Endodermal cell (in vitro differentiated cells): ENCODE measurements at regions not wholly inside any gene's neighbourhood (a gene's known extent, or its start where the extent isn't known, plus 50 kb on each side); places are given as distances from the start of the nearest gene placed in this dataset.

Experiments used
- DNase-seq: peaks from one replicate; pipeline ENCODE4 v3.0.0-alpha.2; 2017
- H3K27ac ChIP-seq: 2 replicates; pipeline ENCODE4 v1.5.1; 2013; ENCODE audit warnings: mild to moderate bottlenecking, low read depth, low read length, moderate library complexity
- H3K27me3 ChIP-seq: 2 replicates; pipeline ENCODE4 v1.6.1; 2013; ENCODE audit warnings: mild to moderate bottlenecking, low read length, moderate library complexity; ENCODE audit not compliant: insufficient read depth, control insufficient read depth, poor library complexity, severe bottlenecking
- H3K36me3 ChIP-seq: 2 replicates; pipeline ENCODE4 v1.7.0; 2013; ENCODE audit warnings: mild to moderate bottlenecking, low read length, moderate library complexity; ENCODE audit not compliant: control insufficient read depth, insufficient read depth
- H3K4me1 ChIP-seq: one replicate; pipeline ENCODE4 v1.7.0; 2013; ENCODE audit warnings: low read length; ENCODE audit not compliant: control insufficient read depth, insufficient read depth
- H3K4me3 ChIP-seq: 2 replicates; pipeline ENCODE4 v1.5.1; 2013; ENCODE audit warnings: mild to moderate bottlenecking, low read length, moderate library complexity
- H3K9ac ChIP-seq: 2 replicates; pipeline ENCODE4 v1.6.1; 2013; ENCODE audit warnings: mild to moderate bottlenecking, low read length, moderate library complexity; ENCODE audit not compliant: poor library complexity, severe bottlenecking; ENCODE audit errors: extremely low read depth
- H3K9me3 ChIP-seq: 2 replicates; pipeline ENCODE4 v1.6.1; 2013; ENCODE audit warnings: mild to moderate bottlenecking, low read length, moderate library complexity; ENCODE audit not compliant: control insufficient read depth
- H3K27ac Mint-ChIP-seq: 2 replicates; pipeline ENCODE4 v1.8.0; 2020; ENCODE audit warnings: mixed read lengths
- H3K27me3 Mint-ChIP-seq: 2 replicates; pipeline ENCODE4 v1.8.0; 2021; ENCODE audit warnings: mild to moderate bottlenecking, mixed read lengths; ENCODE audit not compliant: insufficient read depth
- H3K36me3 Mint-ChIP-seq: 2 replicates; pipeline ENCODE4 v1.8.0; 2020; ENCODE audit warnings: low read depth, mixed read lengths
- H3K4me1 Mint-ChIP-seq: 2 replicates; pipeline ENCODE4 v1.8.0; 2020; ENCODE audit warnings: mixed read lengths
- H3K4me3 Mint-ChIP-seq: 2 replicates; pipeline ENCODE4 v1.8.0; 2020; ENCODE audit warnings: mild to moderate bottlenecking, moderate library complexity, mixed read lengths
- H3K9me3 Mint-ChIP-seq: 2 replicates; pipeline ENCODE4 v1.8.0; 2020; ENCODE audit warnings: mild to moderate bottlenecking, mixed read lengths
- CTCF ChIP-seq: fragments of 200-600 bp; sonication (generic); conservative IDR thresholded peaks from 2 replicates; pipeline ENCODE4 v1.5.0; 2021; ENCODE audit warnings: antibody characterized with exemption, mild to moderate bottlenecking
- WGBS, 2 experiments: methylation state at CpG; one replicate each; pipeline versions ENCODE4 v1.1.5 to v1.1.7; 2013; ENCODE audit warnings: missing lambda C conversion rate in 2 of 2, mixed read lengths in 1 of 2; ENCODE audit not compliant: insufficient coverage in 1 of 2, insufficient read length in 1 of 2; 5-methylcytosine and 5-hydroxymethylcytosine counted together

- Mint-ChIP-seq H3K36me3 (peaks cover 19% of the 10 kb centered on the region), H3K4me1 (no peaks in the 10 kb centered on the region), H3K9me3 (peaks cover 95% of the 10 kb centered on the region), H3K27me3 (no peaks in the 10 kb centered on the region), H3K27ac (no peak overlapping the region), H3K4me3 (no peak overlapping the region)
- Histone ChIP-seq H3K9ac (no peak overlapping the region), H3K4me3 (peak overlapping the region; percentile 6), H3K36me3 (no peaks in the 10 kb centered on the region), H3K27me3 (no peaks in the 10 kb centered on the region), H3K27ac (no peak overlapping the region), H3K9me3 (peaks cover 95% of the 10 kb centered on the region), H3K4me1 (no peaks in the 10 kb centered on the region)
- WGBS, 2 experiments, result 61% methylated on average over 3 of the region's 3 CpGs; no CpG with 5 or more reads in 1 of the 2 experiments
- TF ChIP-seq CTCF, result no peak
- no peak for DNase-seq
These were observed 300.5 kb downstream of the IPO8 start for GRCh38 chr12:30395190-30395589.

- 76 to 84% methylated on average over 3 to 5 of the region's 5 CpGs for WGBS, 2 experiments
- H3K4me3 ChIP-seq, result no peak overlapping the region
- no peaks in the 10 kb centered on the region for H3K36me3 ChIP-seq
- H3K27me3 ChIP-seq, result no peaks in the 10 kb centered on the region
- no peak for DNase-seq
- Mint-ChIP-seq H3K4me1 (no peaks in the 10 kb centered on the region), H3K27me3 (no peaks in the 10 kb centered on the region), H3K27ac (no peak overlapping the region), H3K9me3 (peaks cover 93% of the 10 kb centered on the region), H3K4me3 (no peak overlapping the region), H3K36me3 (peaks cover 17% of the 10 kb centered on the region)
- no peak overlapping the region for H3K27ac ChIP-seq
- peaks cover 74% of the 10 kb centered on the region for H3K9me3 ChIP-seq
- no peak overlapping the region for H3K9ac ChIP-seq
- no peak for TF ChIP-seq CTCF
- H3K4me1 ChIP-seq, result no peaks in the 10 kb centered on the region
These were observed 303.8 kb downstream of the IPO8 start for GRCh38 chr12:30391766-30392366.

- no peaks in the 10 kb centered on the region for H3K36me3 ChIP-seq
- H3K4me3 ChIP-seq, result no peak overlapping the region
- no peaks in the 10 kb centered on the region for H3K27me3 Mint-ChIP-seq
- peaks cover 5% of the 10 kb centered on the region for H3K36me3 Mint-ChIP-seq
- DNase-seq, result no peak
- no peak overlapping the region for H3K9ac ChIP-seq
- H3K9me3 Mint-ChIP-seq, result peaks cover 66% of the 10 kb centered on the region
- no peak overlapping the region for H3K27ac ChIP-seq
- no peaks in the 10 kb centered on the region for H3K4me1 ChIP-seq
- H3K27me3 ChIP-seq, result no peaks in the 10 kb centered on the region
- no peaks in the 10 kb centered on the region for H3K4me1 Mint-ChIP-seq
- WGBS, 2 experiments, result 89 to 96% methylated on average over 3 to 4 of the region's 4 CpGs
- H3K4me3 Mint-ChIP-seq, result no peak overlapping the region
- no peak for TF ChIP-seq CTCF
- no peak overlapping the region for H3K27ac Mint-ChIP-seq
- H3K9me3 ChIP-seq, result peaks cover 16% of the 10 kb centered on the region
These were observed 310.0 kb downstream of the IPO8 start for GRCh38 chr12:30385706-30386105.
